K562 (cell line): ENCODE measurements at regions not wholly inside any gene's neighbourhood (a gene's known extent, or its start where the extent isn't known, plus 50 kb on each side); places are given as distances from the start of the nearest gene placed in this dataset.

Source experiments
- ATAC-seq: fragments of 200-7000 bp; cut with Tn5 transposase; 3 replicates; pipeline ENCODE4 v1.9.1; 2020; ENCODE audit warnings: moderate library complexity
- BruUV-seq: library from RNA; stranded (reverse); fragments of 400-500 nt; replicated peaks from 2 replicates; lab custom pipeline; 2021; lab: Mats Ljungman, UMichigan
- CTCF ChIA-PET: fragments of 300-600 bp; formaldehyde crosslinking; extraction: SDS; loops from one replicate; lab custom pipeline; 2021; ENCODE audit warnings: low intra/inter-chr PET ratio; lab: Yijun Ruan, JAX
- POLR2A ChIA-PET: fragments of 300-600, 350-650 bp; sonication (Branson Sonifier 250); formaldehyde crosslinking; extraction: SDS; loops from one replicate; lab custom pipeline; 2021; ENCODE audit warnings: antibody characterized with exemption, inconsistent platforms; lab: Yijun Ruan, JAX
- DNase-seq, 4 experiments: peaks; one replicate each; pipeline versions ENCODE4 v3.0.0 to v3.0.0-alpha.2; 2011 to 2018; ENCODE audit warnings: low spot score in 3 of 4, mixed read lengths in 3 of 4; ENCODE audit errors: extremely low read depth in 1 of 4
- FAIRE-seq: peaks from 2 replicates; lab custom pipeline; 2011; peaks lifted over from hg19 to GRCh38; lab: Jason Lieb, UNC
- H2AFZ ChIP-seq: 2 replicates; pipeline ENCODE4 v1.6.0; 2011; ENCODE audit warnings: low read depth, low read length, control low read depth, inconsistent platforms
- H3K27ac ChIP-seq: fragments of 200-600 bp; 3 replicates; pipeline ENCODE4 v1.8.0; 2011; ENCODE audit warnings: low read depth, mild to moderate bottlenecking, control low read depth, inconsistent platforms, low read length, moderate library complexity, mixed read lengths; ENCODE audit errors: extremely low read depth
- H3K27me3 ChIP-seq, 2 experiments: fragments of 300-600 bp in 1 of 2; 2 replicates in 1 of 2; 3 replicates in 1 of 2; pipeline versions ENCODE4 v1.6.0 to v1.8.0; 2011; ENCODE audit warnings: inconsistent platforms in 2 of 2, low read length in 2 of 2, mild to moderate bottlenecking in 1 of 2, mixed read lengths in 1 of 2, moderate library complexity in 1 of 2; ENCODE audit not compliant: control insufficient read depth in 2 of 2, insufficient read depth in 2 of 2
- H3K36me3 ChIP-seq: fragments of 300-600 bp; 3 replicates; pipeline ENCODE4 v1.8.0; 2011; ENCODE audit warnings: mild to moderate bottlenecking, low read length, inconsistent platforms; ENCODE audit not compliant: control insufficient read depth, insufficient read depth
- H3K4me1 ChIP-seq, 2 experiments: fragments of 200-600 bp in 1 of 2; replicated peaks in 1 of 2; 2 replicates in 1 of 2; 3 replicates in 1 of 2; pipeline versions ENCODE4 v1.5.1 to v1.8.0; 2011; ENCODE audit warnings: inconsistent platforms in 2 of 2, low read length in 2 of 2, mild to moderate bottlenecking in 1 of 2, mixed read lengths in 1 of 2, moderate library complexity in 1 of 2; ENCODE audit not compliant: control insufficient read depth in 2 of 2, insufficient read depth in 2 of 2
- H3K4me2 ChIP-seq: 2 replicates; pipeline ENCODE4 v1.6.1; 2011; ENCODE audit warnings: low read length, control low read depth, inconsistent platforms, mixed read lengths; ENCODE audit not compliant: insufficient read depth
- H3K4me3 ChIP-seq: fragments of 200-600 bp; sonication (generic), shearing (Covaris generic); 2 replicates; pipeline ENCODE4 v1.5.1; 2016; ENCODE audit warnings: control low read depth, inconsistent platforms
- H3K79me2 ChIP-seq: fragments of 200-600 bp; 3 replicates; pipeline ENCODE4 v1.8.0; 2011; ENCODE audit warnings: low read length, inconsistent platforms; ENCODE audit not compliant: control insufficient read depth, insufficient read depth
- H3K9ac ChIP-seq, 2 experiments: 2 replicates each; pipeline versions ENCODE4 v1.6.0 to v1.6.1; 2011; ENCODE audit warnings: low read depth in 2 of 2, low read length in 2 of 2, control low read depth in 1 of 2, inconsistent platforms in 1 of 2, mild to moderate bottlenecking in 1 of 2, mixed read lengths in 1 of 2; ENCODE audit not compliant: insufficient read depth in 1 of 2
- H3K9me1 ChIP-seq: one replicate; pipeline ENCODE4 v1.6.0; 2011; ENCODE audit warnings: inconsistent platforms, mild to moderate bottlenecking, low read length, moderate library complexity; ENCODE audit not compliant: control insufficient read depth, insufficient read depth
- H3K9me3 ChIP-seq: replicated peaks from 2 replicates; pipeline ENCODE4 v1.5.1; 2011; ENCODE audit warnings: low read depth, low read length, inconsistent platforms; ENCODE audit not compliant: control insufficient read depth, insufficient read depth
- H4K20me1 ChIP-seq: replicated peaks from 2 replicates; pipeline ENCODE4 v1.6.1; 2011; ENCODE audit warnings: low read length, inconsistent platforms, mixed read lengths; ENCODE audit not compliant: control insufficient read depth, insufficient read depth
- CAMTA2 ChIP-seq: fragments of 250-450 bp; sonication (Bioruptor Pico); conservative IDR thresholded peaks from 2 replicates; pipeline ENCODE4 v1.5.1; 2022
- HDAC3 ChIP-seq: fragments of 450-650 bp; IDR thresholded peaks from 2 replicates; pipeline ENCODE4 v1.6.1; 2018; ENCODE audit warnings: borderline replicate concordance, mild to moderate bottlenecking, moderate library complexity; ENCODE audit not compliant: partially characterized antibody
- HNRNPH1 ChIP-seq: fragments of 200-400 bp; formaldehyde crosslinking; optimal IDR thresholded peaks from 2 replicates; pipeline ENCODE3; 2017; ENCODE audit warnings: low read depth, mild to moderate bottlenecking, low read length, moderate library complexity
- KLF13 ChIP-seq: fragments of 450-650 bp; IDR thresholded peaks from 2 replicates; pipeline ENCODE4 v1.6.1; 2016; ENCODE audit warnings: missing genetic modification characterization, low read depth, mild to moderate bottlenecking, missing compliant biosample characterization, moderate library complexity, borderline replicate concordance
- MBD2 ChIP-seq: sonication (generic); IDR thresholded peaks from 2 replicates; pipeline ENCODE4 v1.6.1; 2016; ENCODE audit warnings: low read depth, borderline replicate concordance
- NCOA6 ChIP-seq: fragments of 450-650 bp; IDR thresholded peaks from 2 replicates; pipeline ENCODE4 v1.6.1; 2017; ENCODE audit warnings: mild to moderate bottlenecking
- NEUROD1 ChIP-seq: fragments of 150-350 bp; IDR thresholded peaks from 2 replicates; pipeline ENCODE4 v1.6.1; 2014; ENCODE audit warnings: borderline replicate concordance, low read length, low read depth; ENCODE audit not compliant: partially characterized antibody
- SLC30A9 ChIP-seq: fragments of 250-450 bp; sonication (Bioruptor Pico); IDR thresholded peaks from 2 replicates; pipeline ENCODE4 v1.8.0; 2022; ENCODE audit warnings: mild to moderate bottlenecking, moderate library complexity
- SNRNP70 ChIP-seq: fragments of 200-400 bp; formaldehyde crosslinking; optimal IDR thresholded peaks from 2 replicates; pipeline ENCODE3; 2017; ENCODE audit warnings: low read depth, low read length
- TCF7 ChIP-seq: sonication (generic); IDR thresholded peaks from 2 replicates; pipeline ENCODE4 v1.6.1; 2016; ENCODE audit warnings: antibody characterized with exemption, borderline replicate concordance
- ZFX ChIP-seq: sonication (generic); formaldehyde crosslinking; IDR thresholded peaks from 2 replicates; pipeline ENCODE4 v1.8.0; 2022; ENCODE audit warnings: mild to moderate bottlenecking, missing genetic modification reagents, moderate library complexity
- ZNF766 ChIP-seq: fragments of 200-800 bp; sonication (Bioruptor generic); conservative IDR thresholded peaks from 2 replicates; pipeline ENCODE4 v1.6.1; 2016; ENCODE audit warnings: missing genetic modification characterization, missing compliant biosample characterization
- WGBS: fragments of 100-300 bp; shearing (Covaris generic); methylation state at CpG from one replicate; pipeline ENCODE4 v1.1.6; 2016; ENCODE audit warnings: low coverage, mixed read lengths; ENCODE audit not compliant: insufficient coverage; ENCODE audit errors: missing lambda C conversion rate; 5-methylcytosine and 5-hydroxymethylcytosine counted together
- in situ Hi-C: fragments of 300-500 bp; cut with MboI; formaldehyde crosslinking; loops from 4 replicates; pipeline ENCODE4 v1.15.0; 2018; ENCODE audit warnings: inconsistent platforms, mixed read lengths
- intact Hi-C: fragments of 100-400 bp; cut with micrococcal nuclease; formaldehyde crosslinking; loops from 2 replicates; pipeline ENCODE4 v1.14.2; 2022
- TF ChIP-seq, protein P1 (sequence below): IDR thresholded peaks from 3 replicates; pipeline ENCODE4 v1.6.1; 2011; ENCODE audit warnings: borderline replicate concordance, mild to moderate bottlenecking, moderate library complexity; ENCODE audit not compliant: insufficient read length; ENCODE audit errors: extremely low read depth
- TF ChIP-seq, protein P2 (sequence below), 2 experiments: IDR thresholded peaks in 1 of 2; conservative IDR thresholded peaks in 1 of 2; 2 replicates each; pipeline ENCODE4 v1.6.1; 2016; ENCODE audit warnings: low read depth in 2 of 2, mild to moderate bottlenecking in 1 of 2, missing compliant biosample characterization in 1 of 2, missing genetic modification characterization in 1 of 2, moderate library complexity in 1 of 2
- TF ChIP-seq, protein P3 (sequence below): fragments of 450-650 bp; IDR thresholded peaks from 2 replicates; pipeline ENCODE4 v1.6.1; 2016; ENCODE audit warnings: borderline replicate concordance

- TF ChIP-seq MBD2 (no peak), NCOA6 (no peak), CAMTA2 (no peak), KLF13 (tag) (no peak), SNRNP70 (no peak), ZFX (CRISPR knock-in tag) (no peak), HDAC3 (no peak), TCF7 (no peak)
- TF ChIP-seq, protein P1, sequence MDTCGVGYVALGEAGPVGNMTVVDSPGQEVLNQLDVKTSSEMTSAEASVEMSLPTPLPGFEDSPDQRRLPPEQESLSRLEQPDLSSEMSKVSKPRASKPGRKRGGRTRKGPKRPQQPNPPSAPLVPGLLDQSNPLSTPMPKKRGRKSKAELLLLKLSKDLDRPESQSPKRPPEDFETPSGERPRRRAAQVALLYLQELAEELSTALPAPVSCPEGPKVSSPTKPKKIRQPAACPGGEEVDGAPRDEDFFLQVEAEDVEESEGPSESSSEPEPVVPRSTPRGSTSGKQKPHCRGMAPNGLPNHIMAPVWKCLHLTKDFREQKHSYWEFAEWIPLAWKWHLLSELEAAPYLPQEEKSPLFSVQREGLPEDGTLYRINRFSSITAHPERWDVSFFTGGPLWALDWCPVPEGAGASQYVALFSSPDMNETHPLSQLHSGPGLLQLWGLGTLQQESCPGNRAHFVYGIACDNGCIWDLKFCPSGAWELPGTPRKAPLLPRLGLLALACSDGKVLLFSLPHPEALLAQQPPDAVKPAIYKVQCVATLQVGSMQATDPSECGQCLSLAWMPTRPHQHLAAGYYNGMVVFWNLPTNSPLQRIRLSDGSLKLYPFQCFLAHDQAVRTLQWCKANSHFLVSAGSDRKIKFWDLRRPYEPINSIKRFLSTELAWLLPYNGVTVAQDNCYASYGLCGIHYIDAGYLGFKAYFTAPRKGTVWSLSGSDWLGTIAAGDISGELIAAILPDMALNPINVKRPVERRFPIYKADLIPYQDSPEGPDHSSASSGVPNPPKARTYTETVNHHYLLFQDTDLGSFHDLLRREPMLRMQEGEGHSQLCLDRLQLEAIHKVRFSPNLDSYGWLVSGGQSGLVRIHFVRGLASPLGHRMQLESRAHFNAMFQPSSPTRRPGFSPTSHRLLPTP, result no peak
- TF ChIP-seq, all 486 proteins: peak for 0
Measured at GRCh38 chr14:98578204-98578603, 693.8 kb downstream of the BCL11B start (continued).

DNA sequence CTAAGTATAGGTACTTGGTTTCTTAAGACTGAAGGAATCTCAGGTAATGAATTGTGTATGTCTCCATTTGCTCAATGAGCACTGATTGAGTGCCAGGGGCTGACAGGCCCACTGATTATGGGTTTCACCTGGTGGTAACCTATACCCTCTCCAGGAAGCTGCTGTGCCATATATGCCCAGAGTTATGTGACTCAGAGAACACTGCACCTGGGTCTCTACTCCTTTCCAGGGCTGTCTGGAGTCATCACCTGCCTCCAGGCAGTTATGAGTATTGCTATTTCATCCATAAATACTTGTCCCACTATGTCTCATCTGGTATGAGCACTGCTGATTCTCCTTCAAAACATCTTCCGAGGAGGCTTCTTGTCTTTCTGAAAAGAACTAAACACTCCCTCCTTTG, 692.9 kb downstream of the BCL11B start:
- Histone ChIP-seq H3K27ac (no peak overlapping the region), H3K4me1 (no peaks in the 10 kb centered on the region), H2AFZ (no peak overlapping the region), H3K4me2 (no peak overlapping the region), H3K36me3 (no peaks in the 10 kb centered on the region), H3K79me2 (no peaks in the 10 kb centered on the region), H3K9me1 (no peaks in the 10 kb centered on the region), H3K9me3 (no peaks in the 10 kb centered on the region), H3K9ac (no peak overlapping the region), H3K4me3 (no peak overlapping the region), H4K20me1 (no peaks in the 10 kb centered on the region), H3K27me3 (no peaks in the 10 kb centered on the region)
- no peak for FAIRE-seq
- no peak for DNase-seq
- in situ Hi-C loops (no loop called here), intact Hi-C loops (no loop called here)
- no peak for ATAC-seq
- ChIA-PET CTCF (no interaction called here), POLR2A (no interaction called here)
- no TSS peak for BruUV-seq
- 0% methylated on average over 1 of the region's 1 CpG for WGBS
- TF ChIP-seq ZNF766 (CRISPR knock-in tag), result no peak
- TF ChIP-seq, protein P2, sequence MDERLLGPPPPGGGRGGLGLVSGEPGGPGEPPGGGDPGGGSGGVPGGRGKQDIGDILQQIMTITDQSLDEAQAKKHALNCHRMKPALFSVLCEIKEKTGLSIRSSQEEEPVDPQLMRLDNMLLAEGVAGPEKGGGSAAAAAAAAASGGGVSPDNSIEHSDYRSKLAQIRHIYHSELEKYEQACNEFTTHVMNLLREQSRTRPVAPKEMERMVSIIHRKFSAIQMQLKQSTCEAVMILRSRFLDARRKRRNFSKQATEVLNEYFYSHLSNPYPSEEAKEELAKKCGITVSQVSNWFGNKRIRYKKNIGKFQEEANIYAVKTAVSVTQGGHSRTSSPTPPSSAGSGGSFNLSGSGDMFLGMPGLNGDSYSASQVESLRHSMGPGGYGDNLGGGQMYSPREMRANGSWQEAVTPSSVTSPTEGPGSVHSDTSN (CRISPR knock-in tag; IDR thresholded peaks at IDR 0.05; ENCODE audit: low read depth), result no peak
- TF ChIP-seq, protein P2 (tag; conservative IDR thresholded peaks at IDR 0.05; ENCODE audit: low read depth), result no peak
- no peak for TF ChIP-seq SLC30A9 (CRISPR knock-in tag)
- TF ChIP-seq, protein P3, sequence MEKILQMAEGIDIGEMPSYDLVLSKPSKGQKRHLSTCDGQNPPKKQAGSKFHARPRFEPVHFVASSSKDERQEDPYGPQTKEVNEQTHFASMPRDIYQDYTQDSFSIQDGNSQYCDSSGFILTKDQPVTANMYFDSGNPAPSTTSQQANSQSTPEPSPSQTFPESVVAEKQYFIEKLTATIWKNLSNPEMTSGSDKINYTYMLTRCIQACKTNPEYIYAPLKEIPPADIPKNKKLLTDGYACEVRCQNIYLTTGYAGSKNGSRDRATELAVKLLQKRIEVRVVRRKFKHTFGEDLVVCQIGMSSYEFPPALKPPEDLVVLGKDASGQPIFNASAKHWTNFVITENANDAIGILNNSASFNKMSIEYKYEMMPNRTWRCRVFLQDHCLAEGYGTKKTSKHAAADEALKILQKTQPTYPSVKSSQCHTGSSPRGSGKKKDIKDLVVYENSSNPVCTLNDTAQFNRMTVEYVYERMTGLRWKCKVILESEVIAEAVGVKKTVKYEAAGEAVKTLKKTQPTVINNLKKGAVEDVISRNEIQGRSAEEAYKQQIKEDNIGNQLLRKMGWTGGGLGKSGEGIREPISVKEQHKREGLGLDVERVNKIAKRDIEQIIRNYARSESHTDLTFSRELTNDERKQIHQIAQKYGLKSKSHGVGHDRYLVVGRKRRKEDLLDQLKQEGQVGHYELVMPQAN, result no peak
- TF ChIP-seq NEUROD1, result no peak
- TF ChIP-seq HNRNPH1, result no peak
